ENCODE measurements at regions not wholly inside any gene's neighbourhood (a gene's known extent, or its start where the extent isn't known, plus 50 kb on each side); places are given as distances from the start of the nearest gene placed in this dataset.

DNA sequence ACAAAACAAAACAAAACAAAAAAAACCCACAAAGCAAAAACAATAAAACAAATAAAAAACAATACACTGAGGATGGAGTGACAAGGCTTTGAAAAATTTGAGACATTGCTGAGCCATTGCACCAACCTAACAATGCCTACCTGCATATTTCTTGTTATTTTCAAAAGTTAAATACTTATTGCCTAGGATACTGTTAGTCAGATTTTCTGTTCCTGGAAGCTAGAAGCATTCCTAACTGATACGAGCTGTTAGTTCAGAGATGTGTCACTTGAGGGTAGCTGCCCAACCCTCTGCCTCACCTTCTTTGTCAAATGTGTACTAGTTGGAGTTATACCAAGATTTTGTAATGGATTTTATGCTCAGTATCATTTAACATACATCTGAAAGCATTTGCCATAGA lies 187.2 kb downstream of the TXNL1 start (continued):
- TF ChIP-seq SREBF1 (IDR thresholded peaks at IDR 0.05; ENCODE audit: low read length) = no peak

DNA sequence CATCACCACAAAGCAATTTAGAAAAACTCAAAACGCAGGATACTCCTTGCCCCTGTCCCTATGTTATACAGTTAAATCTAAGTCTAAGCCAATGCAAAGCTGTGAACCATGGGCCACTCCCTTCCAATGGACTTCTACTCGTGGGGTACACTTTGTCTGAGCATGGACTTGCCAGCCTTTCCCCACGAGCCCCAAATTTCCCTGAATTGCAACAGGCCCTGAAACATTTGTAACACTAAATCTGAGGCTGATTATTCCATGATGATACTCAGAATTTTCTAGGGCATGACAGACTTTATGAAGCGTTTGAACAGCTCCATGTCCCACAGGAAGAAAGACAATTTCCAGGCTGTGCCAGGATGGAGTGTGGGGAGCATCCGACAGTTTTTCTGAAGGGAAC lies 189.6 kb downstream of the TXNL1 start:
- intact Hi-C loops (cut with micrococcal nuclease; ENCODE audit: unreplicated experiment) = no loop called here
- FAIRE-seq = no peak
- CTCF ChIA-PET = no interaction called here
- no peak for ATAC-seq
- in situ Hi-C loops (cut with MboI) = no loop called here
- Histone ChIP-seq H3K4me3 (no peak overlapping the region), H3K4me2 (ENCODE audit: control insufficient read depth, insufficient read depth) (no peak overlapping the region), H2AFZ (ENCODE audit: control insufficient read depth, low read depth, low read length) (no peak overlapping the region), H3K27me3 (replicated peaks in 1 of 2; ENCODE audit: control insufficient read depth in 2 of 2, insufficient read depth in 2 of 2, low read length in 1 of 2) (no peaks in the 10 kb centered on the region), H3K36me3 (ENCODE audit: control insufficient read depth in 2 of 2, insufficient read depth in 2 of 2, low read length in 1 of 2) (no peaks in the 10 kb centered on the region), H3K79me2 (ENCODE audit: control insufficient read depth, insufficient read depth, low read length) (no peaks in the 10 kb centered on the region), H4K20me1 (ENCODE audit: control insufficient read depth, insufficient read depth) (no peaks in the 10 kb centered on the region), H3K9me3 (replicated peaks; ENCODE audit: control insufficient read depth, insufficient read depth, low read length) (no peaks in the 10 kb centered on the region), H3K9ac (ENCODE audit: control insufficient read depth, insufficient read depth, low read length) (no peak overlapping the region), H3K27ac (ENCODE audit: control insufficient read depth, insufficient read depth) (no peak overlapping the region), H3K4me1 (ENCODE audit: control insufficient read depth, insufficient read depth, low read length) (no peaks in the 10 kb centered on the region)
- WGBS (ENCODE audit: insufficient coverage, insufficient replicate concordance, low lambda C conversion rate, missing lambda C conversion rate) = 19% methylated on average over 5 of the region's 5 CpGs
- BruUV-seq (replicated peaks) = no TSS peak
- SMC1A ChIA-PET (ENCODE audit: uncharacterized antibody, unreplicated experiment) = interaction anchor here (2.2 kb wide), 1 partner anchor 14 kb away, joined by 7 read pairs; no protein-coding TSS in a partner anchor
- TF ChIP-seq HDAC2 (IDR thresholded peaks at IDR 0.05) (no peak), ZNF217 (IDR thresholded peaks at IDR 0.05) (no peak), RBBP5 (conservative IDR thresholded peaks at IDR 0.05) (no peak)
- TF ChIP-seq, protein P1, sequence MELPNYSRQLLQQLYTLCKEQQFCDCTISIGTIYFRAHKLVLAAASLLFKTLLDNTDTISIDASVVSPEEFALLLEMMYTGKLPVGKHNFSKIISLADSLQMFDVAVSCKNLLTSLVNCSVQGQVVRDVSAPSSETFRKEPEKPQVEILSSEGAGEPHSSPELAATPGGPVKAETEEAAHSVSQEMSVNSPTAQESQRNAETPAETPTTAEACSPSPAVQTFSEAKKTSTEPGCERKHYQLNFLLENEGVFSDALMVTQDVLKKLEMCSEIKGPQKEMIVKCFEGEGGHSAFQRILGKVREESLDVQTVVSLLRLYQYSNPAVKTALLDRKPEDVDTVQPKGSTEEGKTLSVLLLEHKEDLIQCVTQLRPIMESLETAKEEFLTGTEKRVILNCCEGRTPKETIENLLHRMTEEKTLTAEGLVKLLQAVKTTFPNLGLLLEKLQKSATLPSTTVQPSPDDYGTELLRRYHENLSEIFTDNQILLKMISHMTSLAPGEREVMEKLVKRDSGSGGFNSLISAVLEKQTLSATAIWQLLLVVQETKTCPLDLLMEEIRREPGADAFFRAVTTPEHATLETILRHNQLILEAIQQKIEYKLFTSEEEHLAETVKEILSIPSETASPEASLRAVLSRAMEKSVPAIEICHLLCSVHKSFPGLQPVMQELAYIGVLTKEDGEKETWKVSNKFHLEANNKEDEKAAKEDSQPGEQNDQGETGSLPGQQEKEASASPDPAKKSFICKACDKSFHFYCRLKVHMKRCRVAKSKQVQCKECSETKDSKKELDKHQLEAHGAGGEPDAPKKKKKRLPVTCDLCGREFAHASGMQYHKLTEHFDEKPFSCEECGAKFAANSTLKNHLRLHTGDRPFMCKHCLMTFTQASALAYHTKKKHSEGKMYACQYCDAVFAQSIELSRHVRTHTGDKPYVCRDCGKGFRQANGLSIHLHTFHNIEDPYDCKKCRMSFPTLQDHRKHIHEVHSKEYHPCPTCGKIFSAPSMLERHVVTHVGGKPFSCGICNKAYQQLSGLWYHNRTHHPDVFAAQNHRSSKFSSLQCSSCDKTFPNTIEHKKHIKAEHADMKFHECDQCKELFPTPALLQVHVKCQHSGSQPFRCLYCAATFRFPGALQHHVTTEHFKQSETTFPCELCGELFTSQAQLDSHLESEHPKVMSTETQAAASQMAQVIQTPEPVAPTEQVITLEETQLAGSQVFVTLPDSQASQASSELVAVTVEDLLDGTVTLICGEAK (IDR thresholded peaks at IDR 0.05; ENCODE audit: borderline replicate concordance) = no peak
- TF ChIP-seq, protein P2, sequence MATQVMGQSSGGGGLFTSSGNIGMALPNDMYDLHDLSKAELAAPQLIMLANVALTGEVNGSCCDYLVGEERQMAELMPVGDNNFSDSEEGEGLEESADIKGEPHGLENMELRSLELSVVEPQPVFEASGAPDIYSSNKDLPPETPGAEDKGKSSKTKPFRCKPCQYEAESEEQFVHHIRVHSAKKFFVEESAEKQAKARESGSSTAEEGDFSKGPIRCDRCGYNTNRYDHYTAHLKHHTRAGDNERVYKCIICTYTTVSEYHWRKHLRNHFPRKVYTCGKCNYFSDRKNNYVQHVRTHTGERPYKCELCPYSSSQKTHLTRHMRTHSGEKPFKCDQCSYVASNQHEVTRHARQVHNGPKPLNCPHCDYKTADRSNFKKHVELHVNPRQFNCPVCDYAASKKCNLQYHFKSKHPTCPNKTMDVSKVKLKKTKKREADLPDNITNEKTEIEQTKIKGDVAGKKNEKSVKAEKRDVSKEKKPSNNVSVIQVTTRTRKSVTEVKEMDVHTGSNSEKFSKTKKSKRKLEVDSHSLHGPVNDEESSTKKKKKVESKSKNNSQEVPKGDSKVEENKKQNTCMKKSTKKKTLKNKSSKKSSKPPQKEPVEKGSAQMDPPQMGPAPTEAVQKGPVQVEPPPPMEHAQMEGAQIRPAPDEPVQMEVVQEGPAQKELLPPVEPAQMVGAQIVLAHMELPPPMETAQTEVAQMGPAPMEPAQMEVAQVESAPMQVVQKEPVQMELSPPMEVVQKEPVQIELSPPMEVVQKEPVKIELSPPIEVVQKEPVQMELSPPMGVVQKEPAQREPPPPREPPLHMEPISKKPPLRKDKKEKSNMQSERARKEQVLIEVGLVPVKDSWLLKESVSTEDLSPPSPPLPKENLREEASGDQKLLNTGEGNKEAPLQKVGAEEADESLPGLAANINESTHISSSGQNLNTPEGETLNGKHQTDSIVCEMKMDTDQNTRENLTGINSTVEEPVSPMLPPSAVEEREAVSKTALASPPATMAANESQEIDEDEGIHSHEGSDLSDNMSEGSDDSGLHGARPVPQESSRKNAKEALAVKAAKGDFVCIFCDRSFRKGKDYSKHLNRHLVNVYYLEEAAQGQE (IDR thresholded peaks at IDR 0.05; ENCODE audit: low read depth, low read length) = no peak
- no peak for DNase-seq (ENCODE audit: low read depth, low spot score)
- POLR2A ChIA-PET = interaction anchor here (0.5 kb wide), 1 partner anchor 1197 kb away, joined by 5 read pairs; no protein-coding TSS in a partner anchor
- RAD21 ChIA-PET (ENCODE audit: unreplicated experiment) = interaction anchor here (1.1 kb wide), 1 partner anchor 28 kb away, joined by 3 read pairs; no protein-coding TSS in a partner anchor
